Astrocyte (in vitro differentiated cells and primary cell): ENCODE measurements at regions not wholly inside any gene's neighbourhood (a gene's known extent, or its start where the extent isn't known, plus 50 kb on each side); places are given as distances from the start of the nearest gene placed in this dataset.

Source experiments
- DNase-seq: peaks from one replicate; pipeline ENCODE4 v3.0.0-alpha.2; 2010; ENCODE audit warnings: low read depth
- FAIRE-seq: peaks from 2 replicates; lab custom pipeline; 2011; peaks lifted over from hg19 to GRCh38; lab: Jason Lieb, UNC
- H2AFZ ChIP-seq: 2 replicates; pipeline ENCODE4 v1.6.0; 2012; ENCODE audit warnings: low read depth, low read length, inconsistent platforms
- H3K27ac ChIP-seq: 2 replicates; pipeline ENCODE4 v1.5.1; 2011; ENCODE audit warnings: low read depth, low read length, inconsistent platforms
- H3K27me3 ChIP-seq: 2 replicates; pipeline ENCODE4 v1.6.0; 2011; ENCODE audit warnings: low read length, inconsistent platforms; ENCODE audit not compliant: insufficient read depth
- H3K36me3 ChIP-seq: 2 replicates; pipeline ENCODE4 v1.5.1; 2011; ENCODE audit warnings: low read length, inconsistent platforms; ENCODE audit not compliant: insufficient read depth
- H3K4me1 ChIP-seq: 2 replicates; pipeline ENCODE4 v1.5.1; 2011; ENCODE audit warnings: low read length, inconsistent platforms; ENCODE audit not compliant: insufficient read depth
- H3K4me2 ChIP-seq: 2 replicates; pipeline ENCODE4 v1.6.0; 2012; ENCODE audit warnings: low read length, inconsistent platforms
- H3K4me3 ChIP-seq: 2 replicates; pipeline ENCODE4 v1.5.1; 2011; ENCODE audit warnings: low read depth, mild to moderate bottlenecking, low read length, inconsistent platforms; ENCODE audit not compliant: insufficient read depth
- H3K79me2 ChIP-seq: 2 replicates; pipeline ENCODE4 v1.6.0; 2012; ENCODE audit warnings: mild to moderate bottlenecking, low read length, inconsistent platforms; ENCODE audit not compliant: insufficient read depth
- H3K9ac ChIP-seq: 2 replicates; pipeline ENCODE4 v1.6.0; 2012; ENCODE audit warnings: mild to moderate bottlenecking, low read length, inconsistent platforms
- H3K9me3 ChIP-seq: 2 replicates; pipeline ENCODE4 v1.5.1; 2012; ENCODE audit warnings: low read depth, mild to moderate bottlenecking, low read length, inconsistent platforms; ENCODE audit not compliant: insufficient read depth
- H4K20me1 ChIP-seq: 2 replicates; pipeline ENCODE4 v1.6.0; 2012; ENCODE audit warnings: low read length, inconsistent platforms; ENCODE audit not compliant: insufficient read depth
- H3K27ac Mint-ChIP-seq: one replicate; pipeline ENCODE4 v1.8.0; 2021; ENCODE audit warnings: mild to moderate bottlenecking, mixed read lengths; ENCODE audit not compliant: unreplicated experiment
- H3K27me3 Mint-ChIP-seq: one replicate; pipeline ENCODE4 v1.8.0; 2021; ENCODE audit warnings: low read depth, mixed read lengths; ENCODE audit not compliant: unreplicated experiment
- H3K36me3 Mint-ChIP-seq: one replicate; pipeline ENCODE4 v1.8.0; 2021; ENCODE audit warnings: low read depth, mixed read lengths; ENCODE audit not compliant: unreplicated experiment
- H3K4me1 Mint-ChIP-seq: one replicate; pipeline ENCODE4 v1.8.0; 2021; ENCODE audit warnings: low read depth, mixed read lengths; ENCODE audit not compliant: unreplicated experiment
- H3K4me3 Mint-ChIP-seq: one replicate; pipeline ENCODE4 v1.8.0; 2021; ENCODE audit warnings: mild to moderate bottlenecking, moderate library complexity, mixed read lengths; ENCODE audit not compliant: unreplicated experiment
- H3K9me3 Mint-ChIP-seq: one replicate; pipeline ENCODE4 v1.8.0; 2021; ENCODE audit warnings: mild to moderate bottlenecking, mixed read lengths; ENCODE audit not compliant: unreplicated experiment
- CTCF ChIP-seq: IDR thresholded peaks from 2 replicates; pipeline ENCODE4 v1.5.1; 2011; ENCODE audit warnings: low read depth, mild to moderate bottlenecking, inconsistent platforms, low read length, moderate library complexity; ENCODE audit not compliant: insufficient read depth
- EZH2 ChIP-seq: IDR thresholded peaks from 2 replicates; pipeline ENCODE4 v1.6.1; 2012; ENCODE audit warnings: mild to moderate bottlenecking, low read length, inconsistent platforms; ENCODE audit not compliant: insufficient read depth

GRCh38 chr15:96553006-96553405, 222.5 kb downstream of the NR2F2 start:
- Mint-ChIP-seq H3K4me3 (no peak overlapping the region), H3K4me1 (no peaks in the 10 kb centered on the region), H3K36me3 (no peaks in the 10 kb centered on the region), H3K27ac (no peak overlapping the region), H3K9me3 (peaks cover 4% of the 10 kb centered on the region), H3K27me3 (peaks cover 15% of the 10 kb centered on the region)
- H3K9me3 ChIP-seq, result no peaks in the 10 kb centered on the region
- DNase-seq (no peak), FAIRE-seq (no peak)
- TF ChIP-seq CTCF, result no peak
- TF ChIP-seq EZH2, result no peak
- no peaks in the 10 kb centered on the region for H4K20me1 ChIP-seq
- no peak overlapping the region for H2AFZ ChIP-seq
- no peaks in the 10 kb centered on the region for H3K79me2 ChIP-seq
- H3K27ac ChIP-seq, result no peak overlapping the region
- no peaks in the 10 kb centered on the region for H3K4me1 ChIP-seq
- H3K4me2 ChIP-seq, result no peak overlapping the region
- no peaks in the 10 kb centered on the region for H3K27me3 ChIP-seq
- H3K4me3 ChIP-seq, result no peak overlapping the region
- H3K36me3 ChIP-seq, result no peaks in the 10 kb centered on the region
- no peak overlapping the region for H3K9ac ChIP-seq

GRCh38 chr15:96553451-96553850, 223.0 kb downstream of the NR2F2 start:
- DNase-seq, result no peak
- H3K36me3 Mint-ChIP-seq, result no peaks in the 10 kb centered on the region
- no peaks in the 10 kb centered on the region for H3K4me1 Mint-ChIP-seq
- peaks cover 3% of the 10 kb centered on the region for H3K9me3 Mint-ChIP-seq
- Histone ChIP-seq H2AFZ (no peak overlapping the region), H4K20me1 (no peaks in the 10 kb centered on the region), H3K4me2 (no peak overlapping the region), H3K27ac (no peak overlapping the region), H3K79me2 (no peaks in the 10 kb centered on the region), H3K9me3 (no peaks in the 10 kb centered on the region), H3K4me3 (no peak overlapping the region), H3K27me3 (no peaks in the 10 kb centered on the region), H3K9ac (no peak overlapping the region), H3K4me1 (no peaks in the 10 kb centered on the region), H3K36me3 (no peaks in the 10 kb centered on the region)
- peaks cover 13% of the 10 kb centered on the region for H3K27me3 Mint-ChIP-seq
- H3K27ac Mint-ChIP-seq, result no peak overlapping the region
- no peak overlapping the region for H3K4me3 Mint-ChIP-seq
- no peak for TF ChIP-seq CTCF
- no peak for TF ChIP-seq EZH2
- FAIRE-seq, result no peak

GRCh38 chr15:96553931-96554330, 223.4 kb downstream of the NR2F2 start:
- Histone ChIP-seq H3K9me3 (no peaks in the 10 kb centered on the region), H4K20me1 (no peaks in the 10 kb centered on the region), H3K4me2 (no peak overlapping the region), H3K4me1 (no peaks in the 10 kb centered on the region), H3K27ac (no peak overlapping the region), H2AFZ (no peak overlapping the region), H3K9ac (no peak overlapping the region), H3K79me2 (no peaks in the 10 kb centered on the region), H3K4me3 (no peak overlapping the region), H3K27me3 (no peaks in the 10 kb centered on the region), H3K36me3 (no peaks in the 10 kb centered on the region)
- Mint-ChIP-seq H3K4me1 (no peaks in the 10 kb centered on the region), H3K36me3 (no peaks in the 10 kb centered on the region), H3K9me3 (peaks cover 3% of the 10 kb centered on the region), H3K4me3 (no peak overlapping the region), H3K27ac (no peak overlapping the region), H3K27me3 (peaks cover 11% of the 10 kb centered on the region)
- TF ChIP-seq EZH2, result no peak
- TF ChIP-seq CTCF, result no peak
- FAIRE-seq (no peak), DNase-seq (no peak)
